Naive thymus-derived CD4-positive, alpha-beta T cell (primary cell): ENCODE measurements at regions not wholly inside any gene's neighbourhood (a gene's known extent, or its start where the extent isn't known, plus 50 kb on each side); places are given as distances from the start of the nearest gene placed in this dataset.

Source experiments
- ATAC-seq: fragments of 150-1000 bp; cut with Tn5 transposase; 2 replicates; pipeline ENCODE4 v1.10.0; 2021; ENCODE audit warnings: mild to moderate bottlenecking, moderate library complexity
- CTCF ChIA-PET: fragments of 350-600 bp; sonication (Branson Sonifier 250); formaldehyde crosslinking; loops from one replicate; lab custom pipeline; 2021; ENCODE audit warnings: antibody characterized with exemption; lab: Charles Lee
- POLR2A ChIA-PET: fragments of 350-600 bp; sonication (Branson Sonifier 250); formaldehyde crosslinking; loops from one replicate; lab custom pipeline; 2021; ENCODE audit warnings: antibody characterized with exemption, inconsistent platforms; lab: Charles Lee
- DNase-seq, 9 donors: peaks; one replicate each; pipeline versions ENCODE4 v3.0.0 to v3.0.0-alpha.2; 2020 to 2022; ENCODE audit warnings: mixed read lengths in 1 of 9
- H3K27ac ChIP-seq: one replicate; pipeline ENCODE4 v1.7.0; 2013; ENCODE audit warnings: mild to moderate bottlenecking, low read depth, low read length, moderate library complexity
- H3K27me3 ChIP-seq, 2 donors: one replicate each; pipeline ENCODE4 v1.7.0; 2013; ENCODE audit warnings: low read length in 2 of 2, mild to moderate bottlenecking in 2 of 2, moderate library complexity in 2 of 2; ENCODE audit not compliant: control insufficient read depth in 2 of 2, insufficient read depth in 2 of 2
- H3K36me3 ChIP-seq, 3 experiments: 1 replicate in 2 of 3; 2 replicates in 1 of 3; pipeline ENCODE4 v1.7.0; 2013; ENCODE audit warnings: low read length in 3 of 3, mild to moderate bottlenecking in 3 of 3, moderate library complexity in 1 of 3; ENCODE audit not compliant: insufficient read depth in 3 of 3, control insufficient read depth in 2 of 3
- H3K4me1 ChIP-seq, 2 donors: one replicate each; pipeline ENCODE4 v1.7.0; 2013; ENCODE audit warnings: low read length in 2 of 2, mild to moderate bottlenecking in 2 of 2, moderate library complexity in 1 of 2; ENCODE audit not compliant: control insufficient read depth in 2 of 2, insufficient read depth in 2 of 2
- H3K4me3 ChIP-seq: 2 replicates; pipeline ENCODE4 v1.7.0; 2013; ENCODE audit warnings: mild to moderate bottlenecking, low read length
- H3K9me3 ChIP-seq, 3 experiments: 1 replicate in 2 of 3; 2 replicates in 1 of 3; pipeline ENCODE4 v1.7.0; 2013; ENCODE audit warnings: low read length in 3 of 3; ENCODE audit not compliant: control insufficient read depth in 2 of 3
- H3K27ac Mint-ChIP-seq, 9 donors: one replicate each; pipeline ENCODE4 v1.8.0; 2020 to 2022; ENCODE audit warnings: mixed read lengths in 9 of 9, mild to moderate bottlenecking in 8 of 9, moderate library complexity in 5 of 9, inconsistent platforms in 2 of 9
- H3K27me3 Mint-ChIP-seq, 5 donors: one replicate each; pipeline ENCODE4 v1.8.0; 2021 to 2022; ENCODE audit warnings: mixed read lengths in 5 of 5, mild to moderate bottlenecking in 1 of 5
- H3K36me3 Mint-ChIP-seq, 5 donors: one replicate each; pipeline ENCODE4 v1.8.0; 2020 to 2022; ENCODE audit warnings: mixed read lengths in 5 of 5, mild to moderate bottlenecking in 3 of 5, inconsistent platforms in 1 of 5
- H3K4me1 Mint-ChIP-seq, 7 donors: one replicate each; pipeline ENCODE4 v1.8.0; 2020 to 2022; ENCODE audit warnings: mixed read lengths in 7 of 7, mild to moderate bottlenecking in 3 of 7, inconsistent platforms in 1 of 7
- H3K4me3 Mint-ChIP-seq, 10 donors: one replicate each; pipeline ENCODE4 v1.8.0; 2020 to 2022; ENCODE audit warnings: mild to moderate bottlenecking in 10 of 10, mixed read lengths in 10 of 10, moderate library complexity in 6 of 10, inconsistent platforms in 2 of 10
- H3K9me3 Mint-ChIP-seq, 11 donors: one replicate each; pipeline ENCODE4 v1.8.0; 2020 to 2022; ENCODE audit warnings: mixed read lengths in 11 of 11, mild to moderate bottlenecking in 4 of 11, inconsistent platforms in 1 of 11, moderate library complexity in 1 of 11
- intact Hi-C, 2 donors: fragments of 100-400 bp; cut with micrococcal nuclease; formaldehyde crosslinking; loops; one replicate each; pipeline ENCODE4 v1.15.1; 2023

DNA sequence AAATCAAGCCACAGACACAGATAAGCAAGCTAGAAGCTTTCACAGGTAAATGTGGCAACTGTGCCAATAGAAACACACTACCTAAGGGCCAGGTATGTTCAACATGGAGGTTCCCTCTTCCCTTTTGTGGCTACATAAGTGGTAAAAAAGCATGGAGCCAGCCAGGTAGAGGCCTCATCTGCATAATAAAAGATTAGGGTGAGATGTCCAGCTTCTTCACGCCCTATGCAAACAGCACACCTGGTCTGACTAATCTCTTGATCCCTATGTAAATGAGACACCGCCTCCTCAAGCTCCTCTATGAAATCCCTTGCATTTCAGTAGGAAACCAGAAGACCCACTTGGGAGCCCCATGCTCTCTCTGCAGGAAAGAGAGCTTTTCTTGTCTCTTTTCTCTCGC lies 282.2 kb downstream of the NEBL start:
- no peak overlapping the region for H3K27ac ChIP-seq
- H3K27me3 ChIP-seq: no peaks in the 10 kb centered on the region
- H3K4me3 Mint-ChIP-seq: no peak overlapping the region
- peaks cover 8 to 35% (median 10%) of the 10 kb centered on the region in 7 donors for H3K4me1 Mint-ChIP-seq
- no peaks in the 10 kb centered on the region for H3K36me3 ChIP-seq
- H3K4me1 ChIP-seq: no peaks in the 10 kb centered on the region
- peaks cover 0 to 10% (median 2%) of the 10 kb centered on the region in 11 donors for H3K9me3 Mint-ChIP-seq
- ChIA-PET CTCF (no interaction called here), POLR2A (no interaction called here)
- no peaks in the 10 kb centered on the region for H3K9me3 ChIP-seq
- ATAC-seq (no peak), DNase-seq (no peak)
- no peak overlapping the region for H3K4me3 ChIP-seq
- intact Hi-C loops: no loop called here
- H3K27me3 Mint-ChIP-seq: no peaks in the 10 kb centered on the region
- peaks cover 0 to 6% (median 0%) of the 10 kb centered on the region in 5 donors for H3K36me3 Mint-ChIP-seq
- H3K27ac Mint-ChIP-seq: no peak overlapping the region

DNA sequence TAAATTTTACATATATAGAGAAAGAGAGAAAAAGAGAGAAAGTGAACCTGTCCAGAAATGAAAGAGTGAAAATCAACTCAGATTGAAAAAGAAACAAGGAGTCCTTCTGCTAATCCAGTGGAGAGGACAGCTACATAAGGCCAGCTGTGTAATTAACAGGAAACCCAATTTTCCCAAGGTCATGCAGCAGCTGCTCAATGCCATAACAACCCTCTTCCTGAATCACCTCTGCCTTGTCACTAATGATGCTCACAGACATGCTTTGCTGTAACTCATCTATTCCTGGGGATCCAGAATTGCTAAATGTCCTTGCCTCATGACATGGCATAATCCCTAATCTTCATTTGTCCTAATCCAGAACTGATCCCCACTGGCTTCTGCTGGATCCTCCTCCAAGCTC lies 288.6 kb downstream of the NEBL start:
- Mint-ChIP-seq H3K4me1 (no peaks in the 10 kb centered on the region), H3K27ac (peak overlapping the region in 1 of 9 donors; percentile 71), H3K27me3 (no peaks in the 10 kb centered on the region), H3K36me3 (no peaks in the 10 kb centered on the region), H3K9me3 (peaks cover 0 to 8% (median 1%) of the 10 kb centered on the region in 11 donors), H3K4me3 (no peak overlapping the region)
- H3K4me1 ChIP-seq: no peaks in the 10 kb centered on the region
- no peaks in the 10 kb centered on the region for H3K36me3 ChIP-seq
- POLR2A ChIA-PET: no interaction called here
- H3K9me3 ChIP-seq: no peaks in the 10 kb centered on the region
- H3K27me3 ChIP-seq: no peaks in the 10 kb centered on the region
- no peak overlapping the region for H3K4me3 ChIP-seq
- H3K27ac ChIP-seq: no peak overlapping the region
- CTCF ChIA-PET: no interaction called here
- ATAC-seq (no peak), DNase-seq (no peak)
- intact Hi-C loops: no loop called here

GRCh38 chr10:20606985-20607384 lies 290.1 kb downstream of the NEBL start:
- DNase-seq (no peak), ATAC-seq (no peak)
- peaks cover 0 to 8% (median 3%) of the 10 kb centered on the region in 11 donors for H3K9me3 Mint-ChIP-seq
- intact Hi-C loops: no loop called here
- no peak overlapping the region for H3K27ac ChIP-seq
- no peaks in the 10 kb centered on the region for H3K27me3 ChIP-seq
- H3K4me1 Mint-ChIP-seq: no peaks in the 10 kb centered on the region
- no peaks in the 10 kb centered on the region for H3K4me1 ChIP-seq
- no peaks in the 10 kb centered on the region for H3K27me3 Mint-ChIP-seq
- CTCF ChIA-PET: no interaction called here
- H3K4me3 ChIP-seq: no peak overlapping the region
- POLR2A ChIA-PET: no interaction called here
- H3K9me3 ChIP-seq: no peaks in the 10 kb centered on the region
- H3K36me3 Mint-ChIP-seq: no peaks in the 10 kb centered on the region
- no peak overlapping the region for H3K4me3 Mint-ChIP-seq
- no peaks in the 10 kb centered on the region for H3K36me3 ChIP-seq
- no peak overlapping the region for H3K27ac Mint-ChIP-seq

GRCh38 chr10:20601941-20602461 lies 295.1 kb downstream of the NEBL start:
- H3K9me3 ChIP-seq: no peaks in the 10 kb centered on the region
- Mint-ChIP-seq H3K27ac (no peak overlapping the region), H3K9me3 (peaks cover 0 to 6% (median 3%) of the 10 kb centered on the region in 11 donors), H3K36me3 (no peaks in the 10 kb centered on the region), H3K4me3 (no peak overlapping the region), H3K27me3 (no peaks in the 10 kb centered on the region), H3K4me1 (no peaks in the 10 kb centered on the region)
- H3K4me1 ChIP-seq: no peaks in the 10 kb centered on the region
- H3K27me3 ChIP-seq: no peaks in the 10 kb centered on the region
- intact Hi-C loops: no loop called here
- POLR2A ChIA-PET: no interaction called here
- no peak overlapping the region for H3K27ac ChIP-seq
- no peak overlapping the region for H3K4me3 ChIP-seq
- CTCF ChIA-PET: no interaction called here
- no peaks in the 10 kb centered on the region for H3K36me3 ChIP-seq
- DNase-seq: no peak
- ATAC-seq: no peak

GRCh38 chr10:20598590-20598989 lies 298.5 kb downstream of the NEBL start:
- POLR2A ChIA-PET: no interaction called here
- CTCF ChIA-PET: no interaction called here
- Histone ChIP-seq H3K4me3 (no peak overlapping the region), H3K9me3 (no peaks in the 10 kb centered on the region), H3K4me1 (no peaks in the 10 kb centered on the region), H3K36me3 (no peaks in the 10 kb centered on the region), H3K27ac (no peak overlapping the region), H3K27me3 (no peaks in the 10 kb centered on the region)
- ATAC-seq (no peak), DNase-seq (no peak)
- Mint-ChIP-seq H3K27me3 (no peaks in the 10 kb centered on the region), H3K36me3 (no peaks in the 10 kb centered on the region), H3K4me3 (no peak overlapping the region), H3K4me1 (peaks cover 0 to 4% (median 0%) of the 10 kb centered on the region in 7 donors), H3K9me3 (peaks cover 0 to 6% (median 0%) of the 10 kb centered on the region in 11 donors), H3K27ac (no peak overlapping the region)
- intact Hi-C loops: no loop called here

- Histone ChIP-seq H3K27me3 (no peaks in the 10 kb centered on the region), H3K36me3 (no peaks in the 10 kb centered on the region), H3K4me1 (no peaks in the 10 kb centered on the region), H3K9me3 (no peaks in the 10 kb centered on the region), H3K27ac (no peak overlapping the region), H3K4me3 (no peak overlapping the region)
- intact Hi-C loops: no loop called here
- CTCF ChIA-PET: no interaction called here
- POLR2A ChIA-PET: no interaction called here
- H3K9me3 Mint-ChIP-seq: peaks cover 0 to 2% (median 0%) of the 10 kb centered on the region in 11 donors
- ATAC-seq: no peak
- H3K4me3 Mint-ChIP-seq: no peak overlapping the region
- H3K27me3 Mint-ChIP-seq: no peaks in the 10 kb centered on the region
- no peak overlapping the region for H3K27ac Mint-ChIP-seq
- no peak for DNase-seq
- H3K36me3 Mint-ChIP-seq: no peaks in the 10 kb centered on the region
- H3K4me1 Mint-ChIP-seq: peaks cover 0 to 4% (median 0%) of the 10 kb centered on the region in 7 donors
Observed at GRCh38 chr10:20596911-20597310, 300.2 kb downstream of the NEBL start.

GRCh38 chr10:20596065-20596755 lies 300.9 kb downstream of the NEBL start:
- Mint-ChIP-seq H3K27ac (no peak overlapping the region), H3K4me1 (peaks cover 0 to 4% (median 0%) of the 10 kb centered on the region in 7 donors), H3K27me3 (no peaks in the 10 kb centered on the region), H3K36me3 (no peaks in the 10 kb centered on the region), H3K9me3 (peaks cover 0 to 4% (median 0%) of the 10 kb centered on the region in 11 donors), H3K4me3 (no peak overlapping the region)
- H3K27me3 ChIP-seq: no peaks in the 10 kb centered on the region
- H3K27ac ChIP-seq: no peak overlapping the region
- intact Hi-C loops: no loop called here
- CTCF ChIA-PET: no interaction called here
- no peaks in the 10 kb centered on the region for H3K4me1 ChIP-seq
- no peaks in the 10 kb centered on the region for H3K36me3 ChIP-seq
- ATAC-seq: peak; percentile 64
- POLR2A ChIA-PET: no interaction called here
- no peaks in the 10 kb centered on the region for H3K9me3 ChIP-seq
- DNase-seq: no peak
- no peak overlapping the region for H3K4me3 ChIP-seq
